OCI-LY7 (cell line): ENCODE measurements at regions not wholly inside any gene's neighbourhood (a gene's known extent, or its start where the extent isn't known, plus 50 kb on each side); places are given as distances from the start of the nearest gene placed in this dataset.

ENCODE experiments used
- BruUV-seq: library from RNA; stranded (reverse); fragments of 400-500 nt; replicated peaks from 2 replicates; lab custom pipeline; 2021; lab: Mats Ljungman, UMichigan
- CTCF ChIA-PET: fragments of 300-600 bp; sonication (Branson Sonifier 250); formaldehyde crosslinking; loops from one replicate; lab custom pipeline; 2022; ENCODE audit warnings: antibody characterized with exemption; ENCODE audit not compliant: unreplicated experiment; lab: Charles Lee
- POLR2A ChIA-PET: fragments of 300-600 bp; sonication (Branson Sonifier 250); formaldehyde crosslinking; loops from one replicate; lab custom pipeline; 2022; ENCODE audit warnings: antibody characterized with exemption; lab: Charles Lee
- DNase-seq: peaks from one replicate; pipeline ENCODE4 v3.0.0-alpha.2; 2015; ENCODE audit warnings: low spot score
- H2AFZ ChIP-seq: fragments of 200-600 bp; sonication (generic), shearing (Covaris generic); 2 replicates; pipeline ENCODE4 v1.6.1; 2014; ENCODE audit warnings: mild to moderate bottlenecking, antibody characterized with exemption, low read length, moderate library complexity
- H3K27ac ChIP-seq: fragments of 200-600 bp; sonication (generic); 2 replicates; pipeline ENCODE4 v1.5.1; 2014; ENCODE audit warnings: mixed run types, low read depth, mild to moderate bottlenecking, moderate library complexity, low read length, inconsistent platforms; ENCODE audit not compliant: poor library complexity, severe bottlenecking
- H3K36me3 ChIP-seq: fragments of 200-600 bp; sonication (generic); 2 replicates; pipeline ENCODE4 v1.6.1; 2014; ENCODE audit warnings: mild to moderate bottlenecking, antibody characterized with exemption, low read length, moderate library complexity, mixed read lengths; ENCODE audit not compliant: insufficient read depth
- H3K4me1 ChIP-seq: fragments of 200-600 bp; sonication (generic); 2 replicates; pipeline ENCODE4 v1.5.1; 2014; ENCODE audit warnings: mild to moderate bottlenecking, low read length; ENCODE audit not compliant: insufficient read depth, poor library complexity, severe bottlenecking
- H3K4me2 ChIP-seq: fragments of 200-600 bp; sonication (generic); 2 replicates; pipeline ENCODE4 v1.6.1; 2014; ENCODE audit warnings: mild to moderate bottlenecking, low read length
- H3K4me3 ChIP-seq: fragments of 200-600 bp; sonication (generic); 2 replicates; pipeline ENCODE4 v1.5.1; 2014; ENCODE audit warnings: mild to moderate bottlenecking, low read depth, low read length; ENCODE audit not compliant: poor library complexity, severe bottlenecking
- H3K79me2 ChIP-seq: fragments of 200-600 bp; sonication (generic); 2 replicates; pipeline ENCODE4 v1.6.1; 2016; ENCODE audit warnings: low read depth, mild to moderate bottlenecking, low read length, moderate library complexity, mixed read lengths; ENCODE audit not compliant: insufficient read depth
- H3K9me2 ChIP-seq: fragments of 200-600 bp; sonication (generic); 2 replicates; pipeline ENCODE4 v1.6.1; 2016; ENCODE audit warnings: mild to moderate bottlenecking, low read length, mixed read lengths; ENCODE audit not compliant: insufficient read depth
- H3K9me3 ChIP-seq: fragments of 200-600 bp; sonication (generic); 2 replicates; pipeline ENCODE4 v1.6.1; 2014; ENCODE audit warnings: mild to moderate bottlenecking, mixed run types, low read length, mixed read lengths
- H4K20me1 ChIP-seq: fragments of 200-600 bp; sonication (generic); 2 replicates; pipeline ENCODE4 v1.6.1; 2014; ENCODE audit warnings: mild to moderate bottlenecking, antibody characterized with exemption, low read length, moderate library complexity, mixed read lengths; ENCODE audit not compliant: insufficient read depth
- CTCF ChIP-seq: fragments of 200-600 bp; sonication (generic); conservative IDR thresholded peaks from 2 replicates; pipeline ENCODE4 v1.5.1; 2014; ENCODE audit warnings: mild to moderate bottlenecking, antibody characterized with exemption, low read length, moderate library complexity, mixed read lengths
- EZH2phosphoT487 ChIP-seq: fragments of 200-600 bp; sonication (generic); IDR thresholded peaks from 2 replicates; pipeline ENCODE4 v1.6.1; 2018; ENCODE audit warnings: low read depth, borderline replicate concordance, mild to moderate bottlenecking, mixed run types, antibody characterized with exemption, low read length, moderate library complexity, mixed read lengths
- intact Hi-C: fragments of 100-400 bp; cut with micrococcal nuclease; formaldehyde crosslinking; loops from one replicate; pipeline ENCODE4 v1.10.0; 2022; ENCODE audit not compliant: unreplicated experiment

GRCh38 chr2:120822933-120823332 is 87.3 kb downstream of the GLI2 start:
- Histone ChIP-seq H3K4me3 (no peak overlapping the region), H2AFZ (no peak overlapping the region), H4K20me1 (no peaks in the 10 kb centered on the region), H3K27ac (no peak overlapping the region), H3K9me2 (no peaks in the 10 kb centered on the region), H3K9me3 (no peaks in the 10 kb centered on the region), H3K36me3 (no peaks in the 10 kb centered on the region), H3K4me1 (no peaks in the 10 kb centered on the region), H3K4me2 (no peak overlapping the region), H3K79me2 (no peaks in the 10 kb centered on the region)
- DNase-seq, result no peak
- ChIA-PET CTCF (no interaction called here), POLR2A (no interaction called here)
- BruUV-seq, result no TSS peak
- TF ChIP-seq EZH2phosphoT487 (no peak), CTCF (no peak)
- intact Hi-C loops, result no loop called here

GRCh38 chr2:120823551-120823950 is 87.9 kb downstream of the GLI2 start:
- H3K79me2 ChIP-seq, result no peaks in the 10 kb centered on the region
- DNase-seq, result no peak
- H3K9me2 ChIP-seq, result no peaks in the 10 kb centered on the region
- BruUV-seq, result no TSS peak
- TF ChIP-seq EZH2phosphoT487, result no peak
- no peak for TF ChIP-seq CTCF
- ChIA-PET POLR2A (no interaction called here), CTCF (no interaction called here)
- intact Hi-C loops, result no loop called here
- no peaks in the 10 kb centered on the region for H3K36me3 ChIP-seq
- H3K4me2 ChIP-seq, result no peak overlapping the region
- H3K27ac ChIP-seq, result no peak overlapping the region
- no peaks in the 10 kb centered on the region for H3K9me3 ChIP-seq
- H3K4me1 ChIP-seq, result no peaks in the 10 kb centered on the region
- H3K4me3 ChIP-seq, result no peak overlapping the region
- no peak overlapping the region for H2AFZ ChIP-seq
- H4K20me1 ChIP-seq, result no peaks in the 10 kb centered on the region

DNA sequence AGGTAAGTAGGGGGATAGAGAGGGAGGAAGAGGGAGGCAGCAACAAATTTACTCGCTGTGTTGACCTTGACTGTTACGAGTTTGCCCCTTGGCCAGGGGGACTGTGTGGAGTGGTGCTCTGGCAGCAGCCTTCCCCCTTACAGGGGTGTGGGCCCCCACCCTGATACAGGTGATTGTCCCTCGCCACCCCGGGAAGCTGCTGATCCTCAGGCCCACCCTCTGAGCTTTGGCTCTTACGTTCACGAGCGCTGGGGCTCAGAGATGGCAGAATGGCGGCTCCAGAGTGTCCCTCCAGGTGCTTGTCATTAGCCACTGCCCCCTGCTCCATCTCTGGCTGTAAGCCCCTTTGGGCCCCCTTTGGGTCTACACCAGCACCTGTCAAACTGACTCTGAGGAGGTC is 88.6 kb downstream of the GLI2 start:
- H3K79me2 ChIP-seq, result no peaks in the 10 kb centered on the region
- no peak overlapping the region for H2AFZ ChIP-seq
- H3K27ac ChIP-seq, result no peak overlapping the region
- intact Hi-C loops, result no loop called here
- H4K20me1 ChIP-seq, result no peaks in the 10 kb centered on the region
- H3K9me3 ChIP-seq, result no peaks in the 10 kb centered on the region
- CTCF ChIA-PET, result no interaction called here
- H3K9me2 ChIP-seq, result no peaks in the 10 kb centered on the region
- H3K36me3 ChIP-seq, result no peaks in the 10 kb centered on the region
- no peaks in the 10 kb centered on the region for H3K4me1 ChIP-seq
- no peak overlapping the region for H3K4me3 ChIP-seq
- no peak for DNase-seq
- POLR2A ChIA-PET, result no interaction called here
- H3K4me2 ChIP-seq, result no peak overlapping the region
- no TSS peak for BruUV-seq
- TF ChIP-seq CTCF (no peak), EZH2phosphoT487 (no peak)
